ENCODE measurements at regions not wholly inside any gene's neighbourhood (a gene's known extent, or its start where the extent isn't known, plus 50 kb on each side); places are given as distances from the start of the nearest gene placed in this dataset.

GRCh38 chr9:16071400-16071799 is 518.6 kb downstream of the CCDC171 start:
- intact Hi-C loops (cut with micrococcal nuclease), result no loop called here
- ATAC-seq (no peak), DNase-seq (no peak)
- peaks cover 0 to 2% of the 10 kb centered on the region in 2 donors for H3K9me3 Mint-ChIP-seq
- no peaks in the 10 kb centered on the region for H3K27me3 ChIP-seq (ENCODE audit: control insufficient read depth, insufficient read depth, low read length)
- no peak overlapping the region for H3K4me3 ChIP-seq (ENCODE audit: low read length)
- 81% methylated on average over 4 of the region's 4 CpGs for WGBS (ENCODE audit: insufficient coverage)
- no peaks in the 10 kb centered on the region for H3K4me1 ChIP-seq (ENCODE audit: control insufficient read depth, insufficient read depth, low read length)
- no peak overlapping the region for H3K27ac ChIP-seq (ENCODE audit: low read length)
- H3K4me1 Mint-ChIP-seq, result no peaks in the 10 kb centered on the region
- H3K27ac Mint-ChIP-seq, result no peak overlapping the region
- H3K9me3 ChIP-seq (ENCODE audit: control insufficient read depth, insufficient read depth, low read length), result no peaks in the 10 kb centered on the region
- H3K27me3 Mint-ChIP-seq (ENCODE audit: low read depth in 2 of 2), result peaks cover 6 to 17% of the 10 kb centered on the region in 2 donors
- no peaks in the 10 kb centered on the region for H3K36me3 ChIP-seq (ENCODE audit: control insufficient read depth, insufficient read depth, low read length)
- H3K4me3 Mint-ChIP-seq, result no peak overlapping the region
- no peak for TF ChIP-seq CTCF (IDR thresholded peaks at IDR 0.05)
- H3K36me3 Mint-ChIP-seq, result no peaks in the 10 kb centered on the region

GRCh38 chr9:16074963-16075362 is 522.1 kb downstream of the CCDC171 start:
- H3K27me3 Mint-ChIP-seq (ENCODE audit: low read depth in 2 of 2), result peaks cover 5 to 14% of the 10 kb centered on the region in 2 donors
- no peaks in the 10 kb centered on the region for H3K9me3 Mint-ChIP-seq
- Histone ChIP-seq H3K27me3 (ENCODE audit: control insufficient read depth, insufficient read depth, low read length) (no peaks in the 10 kb centered on the region), H3K4me1 (ENCODE audit: control insufficient read depth, insufficient read depth, low read length) (no peaks in the 10 kb centered on the region), H3K27ac (ENCODE audit: low read length) (no peak overlapping the region), H3K9me3 (ENCODE audit: control insufficient read depth, insufficient read depth, low read length) (no peaks in the 10 kb centered on the region), H3K4me3 (ENCODE audit: low read length) (no peak overlapping the region), H3K36me3 (ENCODE audit: control insufficient read depth, insufficient read depth, low read length) (no peaks in the 10 kb centered on the region)
- no peak overlapping the region for H3K27ac Mint-ChIP-seq
- H3K4me1 Mint-ChIP-seq, result no peaks in the 10 kb centered on the region
- no peak overlapping the region for H3K4me3 Mint-ChIP-seq
- no peak for ATAC-seq
- WGBS (ENCODE audit: insufficient coverage), result 27% methylated on average over 2 of the region's 2 CpGs
- intact Hi-C loops (cut with micrococcal nuclease), result no loop called here
- no peak for TF ChIP-seq CTCF (IDR thresholded peaks at IDR 0.05)
- no peak for DNase-seq
- no peaks in the 10 kb centered on the region for H3K36me3 Mint-ChIP-seq

DNA sequence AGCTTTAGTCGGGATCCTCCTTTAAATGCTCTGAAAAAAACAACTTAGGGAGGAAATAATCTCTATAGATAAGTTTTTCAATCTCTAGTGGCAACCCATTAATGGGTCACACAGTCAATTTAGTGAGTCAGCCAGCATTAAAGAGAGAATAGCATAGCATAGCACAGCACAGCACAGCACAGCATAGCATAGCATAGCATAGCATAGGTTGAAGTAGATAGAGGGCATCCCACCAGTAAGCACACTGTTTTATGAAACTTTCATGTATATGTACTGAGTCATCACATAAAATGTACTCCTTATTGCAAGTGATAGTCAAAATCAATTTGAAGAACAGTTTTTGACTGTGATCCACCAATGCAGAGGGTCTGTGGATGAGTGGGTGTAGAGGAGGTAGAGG is 522.9 kb downstream of the CCDC171 start:
- DNase-seq, result no peak
- H3K9me3 Mint-ChIP-seq, result no peaks in the 10 kb centered on the region
- H3K27me3 Mint-ChIP-seq (ENCODE audit: low read depth in 2 of 2), result peaks cover 12 to 14% of the 10 kb centered on the region in 2 donors
- WGBS (ENCODE audit: insufficient coverage), result no CpG with 5 or more reads among the region's 1 CpG
- Histone ChIP-seq H3K27me3 (ENCODE audit: control insufficient read depth, insufficient read depth, low read length) (no peaks in the 10 kb centered on the region), H3K4me3 (ENCODE audit: low read length) (no peak overlapping the region), H3K9me3 (ENCODE audit: control insufficient read depth, insufficient read depth, low read length) (no peaks in the 10 kb centered on the region), H3K27ac (ENCODE audit: low read length) (no peak overlapping the region), H3K4me1 (ENCODE audit: control insufficient read depth, insufficient read depth, low read length) (no peaks in the 10 kb centered on the region), H3K36me3 (ENCODE audit: control insufficient read depth, insufficient read depth, low read length) (no peaks in the 10 kb centered on the region)
- no peak overlapping the region for H3K27ac Mint-ChIP-seq
- no peak for TF ChIP-seq CTCF (IDR thresholded peaks at IDR 0.05)
- no peaks in the 10 kb centered on the region for H3K4me1 Mint-ChIP-seq
- intact Hi-C loops (cut with micrococcal nuclease), result no loop called here
- H3K36me3 Mint-ChIP-seq, result no peaks in the 10 kb centered on the region
- no peak overlapping the region for H3K4me3 Mint-ChIP-seq
- no peak for ATAC-seq

DNA sequence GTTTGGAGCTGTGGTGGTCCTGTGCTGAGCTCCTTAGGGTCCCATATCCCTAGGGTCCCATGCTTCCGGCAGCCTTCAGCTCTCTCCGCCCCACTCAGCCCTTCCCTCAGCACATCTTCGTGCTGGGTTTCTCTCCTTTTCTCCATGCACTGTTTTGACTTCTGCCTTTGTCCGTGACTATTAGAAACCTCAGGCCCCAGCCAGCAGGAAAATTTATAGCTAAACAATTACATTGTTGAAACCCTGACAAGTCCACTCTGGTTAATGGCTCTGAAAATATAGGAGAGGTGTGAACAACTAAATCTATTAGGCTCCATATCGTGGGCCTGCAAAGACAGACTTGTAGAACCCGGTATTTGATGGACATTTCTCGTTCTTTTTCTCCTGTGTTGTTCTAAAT is 523.7 kb downstream of the CCDC171 start:
- Histone ChIP-seq H3K27ac (ENCODE audit: low read length) (no peak overlapping the region), H3K27me3 (ENCODE audit: control insufficient read depth, insufficient read depth, low read length) (no peaks in the 10 kb centered on the region), H3K36me3 (ENCODE audit: control insufficient read depth, insufficient read depth, low read length) (no peaks in the 10 kb centered on the region), H3K4me1 (ENCODE audit: control insufficient read depth, insufficient read depth, low read length) (no peaks in the 10 kb centered on the region), H3K9me3 (ENCODE audit: control insufficient read depth, insufficient read depth, low read length) (no peaks in the 10 kb centered on the region), H3K4me3 (ENCODE audit: low read length) (no peak overlapping the region)
- 89% methylated on average over 7 of the region's 7 CpGs for WGBS (ENCODE audit: insufficient coverage)
- no peak overlapping the region for H3K4me3 Mint-ChIP-seq
- peaks cover 18 to 19% of the 10 kb centered on the region in 2 donors for H3K27me3 Mint-ChIP-seq (ENCODE audit: low read depth in 2 of 2)
- no peaks in the 10 kb centered on the region for H3K36me3 Mint-ChIP-seq
- no peaks in the 10 kb centered on the region for H3K9me3 Mint-ChIP-seq
- TF ChIP-seq CTCF (IDR thresholded peaks at IDR 0.05), result no peak
- H3K4me1 Mint-ChIP-seq, result no peaks in the 10 kb centered on the region
- DNase-seq (no peak), ATAC-seq (no peak)
- intact Hi-C loops (cut with micrococcal nuclease), result no loop called here
- no peak overlapping the region for H3K27ac Mint-ChIP-seq
